Renal cortex interstitium (tissue), 11 donors: ENCODE measurements at regions not wholly inside any gene's neighbourhood (a gene's known extent, or its start where the extent isn't known, plus 50 kb on each side); places are given as distances from the start of the nearest gene placed in this dataset.
"Not testable (repeated sequence)": the region's sequence is repeated elsewhere in the genome, so short reads cannot be mapped to it uniquely, and the experiment has no call there.

ENCODE experiments used
- DNase-seq, 11 donors: peaks; one replicate each; pipeline ENCODE4 v3.0.0-alpha.2; 2013; ENCODE audit warnings: low read depth in 9 of 11, low spot score in 4 of 11; ENCODE audit errors: extremely low read depth in 1 of 11

DNA sequence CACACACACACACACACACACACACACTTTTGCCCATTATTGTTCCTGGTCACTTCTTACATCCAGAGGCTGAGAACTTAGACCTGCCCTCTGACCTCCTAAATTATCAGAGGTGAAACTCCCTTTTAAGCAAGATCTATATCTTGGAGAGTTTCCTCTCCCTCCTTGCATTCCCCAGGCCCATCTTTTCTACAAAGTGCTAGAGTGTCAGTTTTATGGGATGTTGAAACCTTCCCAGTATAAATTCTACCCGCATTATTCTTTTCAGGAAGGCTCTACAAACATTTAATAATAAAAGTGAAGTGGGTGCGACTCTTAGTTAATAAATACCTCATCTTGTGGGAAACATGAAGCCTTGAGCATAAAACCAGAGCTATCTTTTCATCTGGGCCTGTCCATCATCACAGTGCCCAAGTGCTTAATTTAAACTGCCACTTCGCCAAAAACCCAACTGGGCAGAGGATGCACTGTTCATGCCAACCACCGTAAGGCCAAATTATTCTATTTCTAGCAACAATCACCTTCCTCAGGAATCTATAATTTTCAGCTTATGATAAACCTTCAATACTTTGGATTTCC lies 458.2 kb upstream of the RUNX1 start:
- no peak for DNase-seq

DNA sequence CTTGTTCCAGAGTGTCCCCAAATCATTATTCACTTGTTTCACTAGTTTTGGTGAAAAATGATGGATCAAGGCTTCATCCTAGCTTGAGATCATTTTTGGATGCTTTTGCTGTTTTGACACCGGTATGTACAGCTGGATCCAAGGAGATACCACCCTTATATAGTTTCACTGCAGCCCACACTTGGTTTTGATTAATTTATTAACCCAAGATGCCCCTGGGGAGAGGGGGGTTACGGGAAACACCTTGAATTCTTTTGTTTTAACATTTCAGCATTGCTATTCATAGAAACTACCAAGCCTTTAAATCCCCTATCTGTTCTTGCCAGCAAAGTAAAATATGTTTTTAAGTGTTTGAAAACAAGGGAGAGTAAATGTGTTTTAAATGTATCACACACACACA lies 457.7 kb upstream of the RUNX1 start:
- no peak for DNase-seq

GRCh38 chr21:35506352-35506751 lies 457.2 kb upstream of the RUNX1 start:
- no peak for DNase-seq

DNA sequence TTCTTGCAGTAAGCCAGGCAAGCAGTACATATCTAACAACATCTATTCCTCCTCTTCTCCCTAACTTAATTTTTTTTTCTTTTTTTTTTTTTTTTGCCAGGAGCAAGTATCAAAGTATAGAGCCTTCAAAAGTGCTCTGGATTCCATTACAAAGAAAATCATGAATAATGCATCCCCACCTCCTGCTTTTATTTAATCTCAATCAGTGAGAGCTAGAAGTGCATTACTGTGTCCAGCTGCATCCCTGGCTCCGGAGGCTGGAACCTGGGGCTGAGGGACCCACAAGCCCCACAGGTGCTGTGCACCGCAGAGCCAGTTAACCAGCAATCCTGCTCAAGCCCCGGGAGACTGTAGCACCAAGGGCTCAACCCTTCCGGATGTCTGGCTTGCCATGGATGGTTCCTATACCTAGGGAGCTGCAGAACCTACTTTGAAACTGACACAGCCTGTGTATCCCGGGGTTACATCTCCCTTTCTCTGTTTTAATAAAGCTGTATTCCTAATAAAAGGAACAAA lies 455.9 kb upstream of the RUNX1 start:
- no peak for DNase-seq

GRCh38 chr21:35504277-35504676 lies 455.2 kb upstream of the RUNX1 start:
- DNase-seq: no peak

- no peak for DNase-seq
Observed at GRCh38 chr21:35503671-35504070, 454.6 kb upstream of the RUNX1 start.

- DNase-seq: no peak
Observed at GRCh38 chr21:35502821-35503220, 453.7 kb upstream of the RUNX1 start.

DNA sequence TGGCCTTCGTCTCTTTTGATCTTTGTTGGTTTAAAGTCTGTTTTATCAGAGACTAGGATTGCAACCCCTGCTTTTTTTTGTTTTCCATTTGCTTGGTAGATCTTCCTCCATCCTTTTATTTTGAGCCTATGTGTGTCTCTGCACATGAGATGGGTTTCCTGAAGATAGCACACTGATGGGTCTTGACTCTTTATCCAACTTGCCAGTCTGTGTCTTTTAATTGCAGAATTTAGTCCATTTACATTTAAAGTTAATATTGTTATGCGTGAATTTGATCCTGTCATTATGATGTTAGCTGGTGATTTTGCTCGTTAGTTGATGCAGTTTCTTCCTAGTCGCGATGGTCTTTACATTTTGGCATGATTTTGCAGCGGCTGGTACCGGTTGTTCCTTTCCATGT lies 448.4 kb upstream of the RUNX1 start:
- not testable (repeated sequence) for DNase-seq

- DNase-seq: no peak
Observed at GRCh38 chr21:35491920-35492678, 443.0 kb upstream of the RUNX1 start.

GRCh38 chr21:35491114-35491513 lies 442.0 kb upstream of the RUNX1 start:
- DNase-seq: no peak

DNA sequence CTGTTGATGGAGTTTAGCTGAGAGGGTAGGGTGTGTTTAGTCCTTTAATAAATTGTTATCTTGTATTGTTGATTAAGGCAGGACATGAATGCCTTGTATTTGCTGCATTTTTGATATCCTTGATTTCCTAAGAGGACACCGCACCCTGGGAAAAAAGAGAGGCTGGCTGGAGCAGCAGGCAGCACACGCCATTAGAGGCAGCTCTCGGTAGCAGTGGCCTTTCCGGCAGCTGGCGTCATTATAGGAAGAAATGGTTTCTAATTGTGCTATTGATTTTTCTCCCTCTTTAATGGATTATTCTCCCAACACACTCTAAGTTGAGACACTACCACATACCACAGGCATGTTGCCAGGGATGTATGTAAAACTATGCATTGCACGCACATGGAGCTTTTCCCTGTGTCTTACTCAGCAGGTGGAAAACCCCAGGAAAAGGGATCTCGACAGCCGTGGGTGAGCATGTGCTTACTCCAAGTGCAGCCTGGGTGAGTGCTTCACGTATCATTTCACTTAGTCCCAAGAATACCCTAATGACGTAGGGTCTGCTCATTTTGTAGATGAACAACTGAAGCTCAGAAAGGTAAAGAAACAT lies 440.4 kb upstream of the RUNX1 start:
- no peak for DNase-seq

GRCh38 chr21:35488946-35489345 lies 439.8 kb upstream of the RUNX1 start:
- DNase-seq: no peak

DNA sequence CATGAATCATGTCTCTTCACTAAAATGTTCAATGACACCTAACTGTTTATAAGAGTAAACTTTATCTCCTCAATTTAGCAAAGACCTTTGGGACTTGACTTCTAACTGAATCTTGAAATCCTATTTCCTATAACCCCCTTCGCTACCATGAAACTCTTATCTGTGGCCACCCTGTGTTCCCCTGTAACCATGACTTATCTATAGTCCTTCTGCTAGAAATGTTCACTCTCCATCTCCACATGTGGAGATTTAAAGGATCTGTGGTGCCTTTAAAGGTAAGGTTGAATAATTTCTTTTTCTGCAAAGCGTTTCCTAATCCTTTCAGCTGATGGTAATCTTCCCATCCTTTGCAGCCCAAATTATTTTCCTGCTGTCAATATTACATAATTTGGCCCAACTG lies 436.3 kb upstream of the RUNX1 start:
- no peak for DNase-seq

GRCh38 chr21:35484851-35485250 lies 435.7 kb upstream of the RUNX1 start:
- no peak for DNase-seq

DNA sequence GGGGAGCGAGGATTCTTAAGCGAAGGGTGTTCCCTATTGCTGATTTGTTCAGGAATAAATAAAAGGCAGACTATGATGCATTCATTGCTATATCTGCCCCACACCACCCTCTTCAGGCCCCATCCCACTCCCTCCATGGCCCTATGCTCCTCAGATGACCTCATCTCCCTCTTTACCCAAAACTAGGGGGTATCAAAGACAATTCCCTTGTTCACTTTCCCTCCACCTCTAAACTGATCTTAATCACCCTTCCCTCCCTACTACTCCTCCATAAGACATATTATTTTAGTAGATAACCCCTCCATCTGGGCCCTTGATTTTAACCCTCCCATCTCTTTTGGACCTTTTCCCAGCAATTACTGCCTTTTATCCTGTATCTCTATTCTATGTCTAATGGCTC lies 434.9 kb upstream of the RUNX1 start:
- DNase-seq: no peak

GRCh38 chr21:35482933-35483662 lies 434.0 kb upstream of the RUNX1 start:
- no peak for DNase-seq

GRCh38 chr21:35482096-35482495 lies 433.0 kb upstream of the RUNX1 start:
- no peak for DNase-seq

DNA sequence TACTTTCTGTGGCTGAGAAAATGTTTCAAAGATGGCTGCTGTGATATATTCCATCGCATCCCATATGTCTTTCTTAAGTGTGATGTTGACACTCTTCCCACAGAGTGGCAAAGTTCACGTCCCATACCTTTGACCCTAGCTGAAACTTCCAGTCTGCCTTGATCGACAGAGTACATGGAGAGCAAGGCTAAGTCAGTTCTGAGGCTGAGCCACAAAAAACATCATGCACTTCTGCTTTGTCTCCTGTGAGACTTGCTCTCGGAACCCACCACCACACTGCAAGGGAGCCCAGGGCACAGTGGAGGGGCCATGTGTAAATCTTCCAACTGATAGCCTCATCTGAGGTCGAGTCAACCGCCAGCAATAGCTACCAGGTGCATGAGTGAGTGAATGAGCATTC lies 431.9 kb upstream of the RUNX1 start:
- no peak for DNase-seq

DNA sequence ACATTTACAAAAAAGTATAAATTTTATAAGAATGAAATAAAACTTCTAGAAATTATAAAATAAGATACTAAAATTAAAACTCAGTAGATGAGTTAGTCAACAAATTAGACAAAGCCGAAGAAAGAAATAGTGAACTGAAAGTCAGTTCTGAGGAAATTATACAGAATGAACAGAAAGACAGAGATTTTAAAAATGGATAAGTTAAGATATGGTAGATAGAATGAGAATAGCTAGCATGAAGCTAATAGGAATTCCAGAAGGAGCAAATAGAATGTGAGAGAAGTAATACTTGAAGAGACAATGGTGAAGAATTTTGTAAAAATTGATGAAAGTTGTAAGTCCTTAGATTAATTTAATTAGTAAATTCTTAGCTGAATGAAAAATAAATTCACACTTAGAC lies 430.4 kb upstream of the RUNX1 start:
- no peak for DNase-seq

DNA sequence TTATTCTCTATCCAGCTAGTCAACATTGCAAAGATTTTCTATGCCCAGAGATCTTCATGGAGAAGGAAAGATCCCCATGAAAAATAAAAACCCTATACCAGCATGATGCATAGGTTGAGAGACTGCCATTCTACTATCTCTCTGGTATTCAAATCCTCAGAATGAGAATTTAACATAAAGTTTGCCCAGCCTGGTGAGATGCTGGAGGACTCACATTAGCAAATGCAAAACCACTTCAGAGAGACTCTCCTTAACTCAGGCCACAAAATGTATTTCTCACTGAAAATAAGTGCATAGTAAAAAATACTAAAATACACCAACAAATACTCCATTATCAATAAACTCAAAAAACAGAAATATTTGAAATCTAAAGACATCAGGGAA lies 430.0 kb upstream of the RUNX1 start:
- DNase-seq: no peak
